Sigmoid colon (tissue), 4 donors: ENCODE measurements at regions not wholly inside any gene's neighbourhood (a gene's known extent, or its start where the extent isn't known, plus 50 kb on each side); places are given as distances from the start of the nearest gene placed in this dataset.

Source experiments
- CTCF ChIP-seq, 4 experiments: fragments of 450-650 bp in 3 of 4; fragments of 200-600 bp in 1 of 4; IDR thresholded peaks; one replicate each; pipeline ENCODE4 v1.5.1; 2016 to 2019; ENCODE audit warnings: antibody characterized with exemption in 4 of 4, mild to moderate bottlenecking in 3 of 4, moderate library complexity in 2 of 4
- EP300 ChIP-seq, 4 donors: sonication (generic); formaldehyde crosslinking; IDR thresholded peaks; one replicate each; pipeline ENCODE4 v1.6.1; 2017; ENCODE audit warnings: antibody characterized with exemption in 4 of 4
- POLR2A ChIP-seq, 2 donors: fragments of 450-650 bp; IDR thresholded peaks; one replicate each; pipeline ENCODE4 v1.6.1; 2016; ENCODE audit warnings: antibody characterized with exemption in 2 of 2, mild to moderate bottlenecking in 2 of 2, moderate library complexity in 2 of 2
- POLR2AphosphoS5 ChIP-seq, 4 donors: sonication (generic); formaldehyde crosslinking; IDR thresholded peaks; one replicate each; pipeline ENCODE4 v1.6.1; 2017; ENCODE audit warnings: antibody characterized with exemption in 4 of 4

- TF ChIP-seq CTCF (IDR thresholded peaks at IDR 0.05) = no peak
- TF ChIP-seq EP300 (IDR thresholded peaks at IDR 0.05) = no peak
- no peak for TF ChIP-seq POLR2AphosphoS5 (IDR thresholded peaks at IDR 0.05)
- TF ChIP-seq POLR2A (IDR thresholded peaks at IDR 0.05) = no peak
Observed at GRCh38 chr13:84238381-84238780, 356.1 kb upstream of the SLITRK1 start.
